ENCODE measurements at regions not wholly inside any gene's neighbourhood (a gene's known extent, or its start where the extent isn't known, plus 50 kb on each side); places are given as distances from the start of the nearest gene placed in this dataset.

DNA sequence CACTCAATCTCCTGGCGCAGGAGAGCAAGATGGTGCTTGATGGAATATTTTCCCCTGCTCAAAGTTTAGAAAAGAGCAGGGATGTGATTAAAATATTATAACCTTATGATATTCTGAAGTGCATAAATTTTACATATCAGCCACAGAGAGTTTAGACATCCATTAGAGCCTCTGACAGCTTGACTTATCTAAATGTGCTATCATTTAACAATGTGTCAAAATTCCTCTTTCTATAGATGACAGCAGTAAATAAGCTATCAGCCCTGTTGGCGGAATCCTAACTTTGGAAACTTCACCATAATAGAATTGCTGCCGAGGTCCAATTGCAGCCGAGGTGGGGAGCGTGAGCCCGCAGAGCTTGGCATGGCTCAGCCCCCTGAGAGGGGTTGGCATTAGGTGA is 117.7 kb upstream of the MYL2 start:
- no peak for TF ChIP-seq EP300 (IDR thresholded peaks at IDR 0.05; ENCODE audit: low read depth)
- TF ChIP-seq POLR2AphosphoS5 (IDR thresholded peaks at IDR 0.05) = no peak

Measured in transverse colon (tissue), 3 donors.